ENCODE measurements at regions not wholly inside any gene's neighbourhood (a gene's known extent, or its start where the extent isn't known, plus 50 kb on each side); places are given as distances from the start of the nearest gene placed in this dataset.

DNA sequence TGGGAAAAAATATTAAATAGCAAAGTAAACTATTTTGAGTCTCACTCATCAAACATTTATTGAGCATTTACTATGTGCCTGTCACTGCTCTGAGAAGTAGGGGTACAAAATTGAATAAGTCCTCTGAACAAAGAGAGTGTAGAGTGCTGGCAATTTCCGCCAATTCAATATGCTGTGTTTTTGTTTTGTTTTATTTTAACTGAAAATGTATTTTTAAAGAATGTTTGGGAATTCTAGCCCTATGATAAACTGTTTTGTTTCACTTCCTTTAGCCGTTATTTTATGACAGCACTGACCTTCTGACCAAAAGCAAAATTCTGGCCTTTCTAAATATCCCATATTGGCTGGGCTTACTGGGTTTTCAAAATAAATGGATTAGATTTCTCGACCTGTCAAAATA lies 64.7 kb upstream of the LMO2 start:
- ChIA-PET CTCF (ENCODE audit: low intra/inter-chr PET ratio) (no interaction called here), POLR2A (interaction anchor here (0.8 kb wide), 1 partner anchor 66 kb away, joined by 3 read pairs; no protein-coding TSS in a partner anchor)
- no peaks in the 10 kb centered on the region for H3K27me3 ChIP-seq (ENCODE audit: control insufficient read depth in 2 of 2, insufficient read depth in 2 of 2, low read length in 2 of 2)
- H3K9me1 ChIP-seq (ENCODE audit: control insufficient read depth, insufficient read depth, low read length), result no peaks in the 10 kb centered on the region
- 71% methylated on average over 3 of the region's 3 CpGs for WGBS (ENCODE audit: insufficient coverage, low coverage, missing lambda C conversion rate)
- ATAC-seq, result no peak
- no peaks in the 10 kb centered on the region for H3K9me3 ChIP-seq (replicated peaks; ENCODE audit: control insufficient read depth, insufficient read depth, low read depth, low read length)
- no peak for FAIRE-seq
- DNase-seq (ENCODE audit: extremely low read depth in 1 of 4, low spot score in 3 of 4), result no peak
- H3K4me3 ChIP-seq, result no peak overlapping the region
- H3K9ac ChIP-seq (ENCODE audit: insufficient read depth in 1 of 2, low read depth in 2 of 2, low read length in 2 of 2), result no peak overlapping the region
- H4K20me1 ChIP-seq (replicated peaks; ENCODE audit: control insufficient read depth, insufficient read depth, low read length), result no peaks in the 10 kb centered on the region
- H3K36me3 ChIP-seq (ENCODE audit: control insufficient read depth, insufficient read depth, low read length), result no peaks in the 10 kb centered on the region
- no peak overlapping the region for H3K4me2 ChIP-seq (ENCODE audit: insufficient read depth, low read length)
- BruUV-seq (replicated peaks), result no TSS peak
- in situ Hi-C loops (cut with MboI), result no loop called here
- no peak overlapping the region for H2AFZ ChIP-seq (ENCODE audit: low read depth, low read length)
- H3K79me2 ChIP-seq (ENCODE audit: control insufficient read depth, insufficient read depth, low read length), result no peaks in the 10 kb centered on the region
- TF ChIP-seq, protein P1, sequence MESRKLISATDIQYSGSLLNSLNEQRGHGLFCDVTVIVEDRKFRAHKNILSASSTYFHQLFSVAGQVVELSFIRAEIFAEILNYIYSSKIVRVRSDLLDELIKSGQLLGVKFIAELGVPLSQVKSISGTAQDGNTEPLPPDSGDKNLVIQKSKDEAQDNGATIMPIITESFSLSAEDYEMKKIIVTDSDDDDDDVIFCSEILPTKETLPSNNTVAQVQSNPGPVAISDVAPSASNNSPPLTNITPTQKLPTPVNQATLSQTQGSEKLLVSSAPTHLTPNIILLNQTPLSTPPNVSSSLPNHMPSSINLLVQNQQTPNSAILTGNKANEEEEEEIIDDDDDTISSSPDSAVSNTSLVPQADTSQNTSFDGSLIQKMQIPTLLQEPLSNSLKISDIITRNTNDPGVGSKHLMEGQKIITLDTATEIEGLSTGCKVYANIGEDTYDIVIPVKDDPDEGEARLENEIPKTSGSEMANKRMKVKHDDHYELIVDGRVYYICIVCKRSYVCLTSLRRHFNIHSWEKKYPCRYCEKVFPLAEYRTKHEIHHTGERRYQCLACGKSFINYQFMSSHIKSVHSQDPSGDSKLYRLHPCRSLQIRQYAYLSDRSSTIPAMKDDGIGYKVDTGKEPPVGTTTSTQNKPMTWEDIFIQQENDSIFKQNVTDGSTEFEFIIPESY (CRISPR knock-in tag; IDR thresholded peaks at IDR 0.05), result no peak
- TF ChIP-seq RBM25 (IDR thresholded peaks at IDR 0.05; ENCODE audit: low read depth, low read length, severe bottlenecking), result peak; percentile 41
- TF ChIP-seq SP2 (IDR thresholded peaks at IDR 0.05; ENCODE audit: extremely low read depth, low read depth, low read length, poor library complexity, severe bottlenecking), result no peak
- peaks cover 11 to 28% of the 10 kb centered on the region in 2 experiments; a peak in 4 of 5 replicates for H3K4me1 ChIP-seq (replicated peaks in 1 of 2; ENCODE audit: control insufficient read depth in 2 of 2, insufficient read depth in 2 of 2, low read length in 2 of 2)
- H3K27ac ChIP-seq (ENCODE audit: extremely low read depth, low read depth, low read length), result no peak overlapping the region
- intact Hi-C loops (cut with micrococcal nuclease), result no loop called here

DNA sequence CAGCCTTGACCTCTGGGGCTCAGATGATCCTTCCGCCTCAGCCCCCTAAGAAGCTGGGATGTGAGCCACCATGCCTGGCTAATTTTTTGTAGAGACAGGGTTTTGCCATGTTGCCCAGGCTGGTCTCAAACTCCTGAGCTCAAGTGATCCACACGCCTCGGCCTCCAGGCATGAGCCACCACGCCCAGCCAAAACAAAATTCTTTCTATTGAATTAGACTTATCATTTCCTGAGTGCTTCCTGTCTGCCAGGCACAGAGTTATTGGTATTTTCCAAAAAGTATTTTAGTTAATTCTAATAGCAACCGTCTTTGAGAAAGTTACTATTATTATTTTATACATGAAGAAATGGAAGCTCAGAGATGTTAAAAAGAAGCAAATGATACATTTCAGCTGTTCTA lies 61.4 kb upstream of the LMO2 start:
- Histone ChIP-seq H3K4me3 (no peak overlapping the region), H3K9ac (ENCODE audit: insufficient read depth in 1 of 2, low read depth in 2 of 2, low read length in 2 of 2) (peak overlapping the region; percentile 17 to 59; a peak in 1 of 4 replicates), H3K27me3 (ENCODE audit: control insufficient read depth in 2 of 2, insufficient read depth in 2 of 2, low read length in 2 of 2) (no peaks in the 10 kb centered on the region), H3K79me2 (ENCODE audit: control insufficient read depth, insufficient read depth, low read length) (no peaks in the 10 kb centered on the region), H2AFZ (ENCODE audit: low read depth, low read length) (peak overlapping the region; percentile 82), H3K4me2 (ENCODE audit: insufficient read depth, low read length) (no peak overlapping the region), H3K4me1 (replicated peaks in 1 of 2; ENCODE audit: control insufficient read depth in 2 of 2, insufficient read depth in 2 of 2, low read length in 2 of 2) (peaks cover 13 to 26% of the 10 kb centered on the region in 2 experiments; a peak in 4 of 5 replicates), H3K27ac (ENCODE audit: extremely low read depth, low read depth, low read length) (no peak overlapping the region), H3K36me3 (ENCODE audit: control insufficient read depth, insufficient read depth, low read length) (no peaks in the 10 kb centered on the region), H3K9me3 (replicated peaks; ENCODE audit: control insufficient read depth, insufficient read depth, low read depth, low read length) (no peaks in the 10 kb centered on the region), H3K9me1 (ENCODE audit: control insufficient read depth, insufficient read depth, low read length) (no peaks in the 10 kb centered on the region), H4K20me1 (replicated peaks; ENCODE audit: control insufficient read depth, insufficient read depth, low read length) (no peaks in the 10 kb centered on the region)
- BruUV-seq (replicated peaks), result no TSS peak
- intact Hi-C loops (cut with micrococcal nuclease) (no loop called here), in situ Hi-C loops (cut with MboI) (no loop called here)
- CTCF ChIA-PET (ENCODE audit: low intra/inter-chr PET ratio), result no interaction called here
- 33% methylated on average over 5 of the region's 5 CpGs for WGBS (ENCODE audit: insufficient coverage, low coverage, missing lambda C conversion rate)
- DNase-seq (ENCODE audit: extremely low read depth in 1 of 4, low spot score in 3 of 4) (no peak), FAIRE-seq (no peak), ATAC-seq (peak; percentile 8; the same call in 2 of the 3 replicates)
- POLR2A ChIA-PET, result interaction anchor here (1.0 to 1.6 kb wide), 4 partner anchors 9 to 22 kb away, joined by 3 to 6 read pairs (median 4); no protein-coding TSS in a partner anchor
- TF ChIP-seq MBD2 (IDR thresholded peaks at IDR 0.05; ENCODE audit: borderline replicate concordance, low read depth), result no peak
- TF ChIP-seq, protein P2, sequence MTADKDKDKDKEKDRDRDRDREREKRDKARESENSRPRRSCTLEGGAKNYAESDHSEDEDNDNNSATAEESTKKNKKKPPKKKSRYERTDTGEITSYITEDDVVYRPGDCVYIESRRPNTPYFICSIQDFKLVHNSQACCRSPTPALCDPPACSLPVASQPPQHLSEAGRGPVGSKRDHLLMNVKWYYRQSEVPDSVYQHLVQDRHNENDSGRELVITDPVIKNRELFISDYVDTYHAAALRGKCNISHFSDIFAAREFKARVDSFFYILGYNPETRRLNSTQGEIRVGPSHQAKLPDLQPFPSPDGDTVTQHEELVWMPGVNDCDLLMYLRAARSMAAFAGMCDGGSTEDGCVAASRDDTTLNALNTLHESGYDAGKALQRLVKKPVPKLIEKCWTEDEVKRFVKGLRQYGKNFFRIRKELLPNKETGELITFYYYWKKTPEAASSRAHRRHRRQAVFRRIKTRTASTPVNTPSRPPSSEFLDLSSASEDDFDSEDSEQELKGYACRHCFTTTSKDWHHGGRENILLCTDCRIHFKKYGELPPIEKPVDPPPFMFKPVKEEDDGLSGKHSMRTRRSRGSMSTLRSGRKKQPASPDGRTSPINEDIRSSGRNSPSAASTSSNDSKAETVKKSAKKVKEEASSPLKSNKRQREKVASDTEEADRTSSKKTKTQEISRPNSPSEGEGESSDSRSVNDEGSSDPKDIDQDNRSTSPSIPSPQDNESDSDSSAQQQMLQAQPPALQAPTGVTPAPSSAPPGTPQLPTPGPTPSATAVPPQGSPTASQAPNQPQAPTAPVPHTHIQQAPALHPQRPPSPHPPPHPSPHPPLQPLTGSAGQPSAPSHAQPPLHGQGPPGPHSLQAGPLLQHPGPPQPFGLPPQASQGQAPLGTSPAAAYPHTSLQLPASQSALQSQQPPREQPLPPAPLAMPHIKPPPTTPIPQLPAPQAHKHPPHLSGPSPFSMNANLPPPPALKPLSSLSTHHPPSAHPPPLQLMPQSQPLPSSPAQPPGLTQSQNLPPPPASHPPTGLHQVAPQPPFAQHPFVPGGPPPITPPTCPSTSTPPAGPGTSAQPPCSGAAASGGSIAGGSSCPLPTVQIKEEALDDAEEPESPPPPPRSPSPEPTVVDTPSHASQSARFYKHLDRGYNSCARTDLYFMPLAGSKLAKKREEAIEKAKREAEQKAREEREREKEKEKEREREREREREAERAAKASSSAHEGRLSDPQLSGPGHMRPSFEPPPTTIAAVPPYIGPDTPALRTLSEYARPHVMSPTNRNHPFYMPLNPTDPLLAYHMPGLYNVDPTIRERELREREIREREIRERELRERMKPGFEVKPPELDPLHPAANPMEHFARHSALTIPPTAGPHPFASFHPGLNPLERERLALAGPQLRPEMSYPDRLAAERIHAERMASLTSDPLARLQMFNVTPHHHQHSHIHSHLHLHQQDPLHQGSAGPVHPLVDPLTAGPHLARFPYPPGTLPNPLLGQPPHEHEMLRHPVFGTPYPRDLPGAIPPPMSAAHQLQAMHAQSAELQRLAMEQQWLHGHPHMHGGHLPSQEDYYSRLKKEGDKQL (CRISPR knock-in tag; IDR thresholded peaks at IDR 0.05; ENCODE audit: borderline replicate concordance), result no peak
- TF ChIP-seq, protein P3, sequence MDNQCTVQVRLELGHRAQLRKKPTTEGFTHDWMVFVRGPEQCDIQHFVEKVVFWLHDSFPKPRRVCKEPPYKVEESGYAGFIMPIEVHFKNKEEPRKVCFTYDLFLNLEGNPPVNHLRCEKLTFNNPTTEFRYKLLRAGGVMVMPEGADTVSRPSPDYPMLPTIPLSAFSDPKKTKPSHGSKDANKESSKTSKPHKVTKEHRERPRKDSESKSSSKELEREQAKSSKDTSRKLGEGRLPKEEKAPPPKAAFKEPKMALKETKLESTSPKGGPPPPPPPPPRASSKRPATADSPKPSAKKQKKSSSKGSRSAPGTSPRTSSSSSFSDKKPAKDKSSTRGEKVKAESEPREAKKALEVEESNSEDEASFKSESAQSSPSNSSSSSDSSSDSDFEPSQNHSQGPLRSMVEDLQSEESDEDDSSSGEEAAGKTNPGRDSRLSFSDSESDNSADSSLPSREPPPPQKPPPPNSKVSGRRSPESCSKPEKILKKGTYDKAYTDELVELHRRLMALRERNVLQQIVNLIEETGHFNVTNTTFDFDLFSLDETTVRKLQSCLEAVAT (IDR thresholded peaks at IDR 0.05), result no peak

Measured in K562 (cell line).